ENCODE measurements at regions not wholly inside any gene's neighbourhood (a gene's known extent, or its start where the extent isn't known, plus 50 kb on each side); places are given as distances from the start of the nearest gene placed in this dataset.

DNA sequence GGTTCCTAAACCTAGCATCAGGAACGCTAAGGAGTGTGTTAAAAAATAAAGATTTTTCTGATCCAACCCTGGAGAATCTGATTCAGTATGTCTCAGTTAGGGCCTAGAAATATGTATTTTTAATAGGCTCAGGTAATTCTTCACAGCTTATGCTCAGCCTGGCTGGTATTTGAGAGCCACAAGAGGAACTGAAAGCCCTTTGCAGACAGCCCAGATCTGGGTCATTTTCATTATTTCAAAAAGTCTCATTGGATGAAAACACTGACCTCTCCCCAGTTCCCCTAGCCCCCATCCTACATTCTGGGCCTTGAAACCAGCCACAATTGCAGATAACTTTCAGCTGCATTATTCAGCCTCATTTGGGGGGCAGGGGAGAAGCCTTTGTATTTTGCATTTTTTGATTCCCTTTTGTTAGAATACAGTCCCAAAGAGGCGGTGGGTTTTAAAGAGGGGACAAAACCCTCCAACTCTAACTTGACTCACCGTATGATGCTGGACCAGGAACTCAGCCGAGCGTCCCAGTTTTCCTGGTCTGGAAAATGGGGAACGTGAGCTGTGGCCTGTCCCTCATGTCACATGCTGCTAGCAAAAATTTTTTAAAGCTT, 66.0 kb upstream of the LARGE1 start:
- TF ChIP-seq, protein P1, sequence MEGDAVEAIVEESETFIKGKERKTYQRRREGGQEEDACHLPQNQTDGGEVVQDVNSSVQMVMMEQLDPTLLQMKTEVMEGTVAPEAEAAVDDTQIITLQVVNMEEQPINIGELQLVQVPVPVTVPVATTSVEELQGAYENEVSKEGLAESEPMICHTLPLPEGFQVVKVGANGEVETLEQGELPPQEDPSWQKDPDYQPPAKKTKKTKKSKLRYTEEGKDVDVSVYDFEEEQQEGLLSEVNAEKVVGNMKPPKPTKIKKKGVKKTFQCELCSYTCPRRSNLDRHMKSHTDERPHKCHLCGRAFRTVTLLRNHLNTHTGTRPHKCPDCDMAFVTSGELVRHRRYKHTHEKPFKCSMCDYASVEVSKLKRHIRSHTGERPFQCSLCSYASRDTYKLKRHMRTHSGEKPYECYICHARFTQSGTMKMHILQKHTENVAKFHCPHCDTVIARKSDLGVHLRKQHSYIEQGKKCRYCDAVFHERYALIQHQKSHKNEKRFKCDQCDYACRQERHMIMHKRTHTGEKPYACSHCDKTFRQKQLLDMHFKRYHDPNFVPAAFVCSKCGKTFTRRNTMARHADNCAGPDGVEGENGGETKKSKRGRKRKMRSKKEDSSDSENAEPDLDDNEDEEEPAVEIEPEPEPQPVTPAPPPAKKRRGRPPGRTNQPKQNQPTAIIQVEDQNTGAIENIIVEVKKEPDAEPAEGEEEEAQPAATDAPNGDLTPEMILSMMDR (IDR thresholded peaks at IDR 0.05), result no peak
- no peak for TF ChIP-seq POLR2A (IDR thresholded peaks at IDR 0.05)
- no peak for TF ChIP-seq POLR2AphosphoS5 (IDR thresholded peaks at IDR 0.05)
- no peak for TF ChIP-seq EP300 (IDR thresholded peaks at IDR 0.05; ENCODE audit: low read depth)
